Esophagus muscularis mucosa (tissue), 4 donors: ENCODE measurements at regions not wholly inside any gene's neighbourhood (a gene's known extent, or its start where the extent isn't known, plus 50 kb on each side); places are given as distances from the start of the nearest gene placed in this dataset.
"Not testable (repeated sequence)": the region's sequence is repeated elsewhere in the genome, so short reads cannot be mapped to it uniquely, and the experiment has no call there.

ENCODE experiments used
- DNase-seq: peaks from one replicate; pipeline ENCODE4 v3.0.0-alpha.2; 2017; ENCODE audit errors: extremely low spot score
- H3K27ac ChIP-seq, 4 donors: fragments of 200-600 bp; sonication (generic); replicated peaks in 1 of 4; 1 replicate in 3 of 4; 2 replicates in 1 of 4; pipeline ENCODE4 v1.5.1; 2016 to 2019; ENCODE audit warnings: mild to moderate bottlenecking in 1 of 4
- H3K27me3 ChIP-seq, 4 donors: fragments of 200-600 bp; sonication (generic); one replicate each; pipeline versions ENCODE4 v1.5.1 to v1.6.0; 2016 to 2019
- H3K36me3 ChIP-seq, 4 donors: fragments of 200-600 bp; sonication (generic); one replicate each; pipeline ENCODE4 v1.5.1; 2016 to 2019
- H3K4me1 ChIP-seq, 4 donors: fragments of 200-600 bp; sonication (generic); one replicate each; pipeline ENCODE4 v1.5.1; 2016 to 2019
- H3K4me3 ChIP-seq, 4 donors: fragments of 200-600 bp; sonication (generic); 1 replicate in 2 of 4; 2 replicates in 2 of 4; pipeline ENCODE4 v1.5.1; 2016 to 2019; ENCODE audit warnings: mild to moderate bottlenecking in 4 of 4, moderate library complexity in 1 of 4
- H3K9me3 ChIP-seq, 4 donors: fragments of 200-600 bp; sonication (generic); 1 replicate in 3 of 4; 2 replicates in 1 of 4; pipeline ENCODE4 v1.5.1; 2016 to 2019
- EP300 ChIP-seq: sonication (generic); formaldehyde crosslinking; IDR thresholded peaks from one replicate; pipeline ENCODE4 v1.6.1; 2017; ENCODE audit warnings: antibody characterized with exemption
- POLR2A ChIP-seq: fragments of 450-650 bp; IDR thresholded peaks from one replicate; pipeline ENCODE4 v1.6.1; 2017; ENCODE audit warnings: antibody characterized with exemption, moderate library complexity, mild to moderate bottlenecking, low read depth
- POLR2AphosphoS5 ChIP-seq, 2 donors: sonication (generic); formaldehyde crosslinking; IDR thresholded peaks; one replicate each; pipeline ENCODE4 v1.6.1; 2017; ENCODE audit warnings: antibody characterized with exemption in 2 of 2
- WGBS: methylation state at CpG from one replicate; pipeline ENCODE4 v1.1.5; 2018; 5-methylcytosine and 5-hydroxymethylcytosine counted together
- intact Hi-C: fragments of 100-400 bp; cut with DNase I; formaldehyde crosslinking; loops from one replicate; pipeline ENCODE4 v1.15.1; 2023
- TF ChIP-seq, protein P1 (sequence below), 3 experiments: fragments of 200-600 bp in 2 of 3; fragments of 450-650 bp in 1 of 3; sonication (generic) in 2 of 3; IDR thresholded peaks; one replicate each; pipeline ENCODE4 v1.5.1; 2017 to 2019; ENCODE audit warnings: antibody characterized with exemption in 3 of 3, mild to moderate bottlenecking in 2 of 3, moderate library complexity in 1 of 3

GRCh38 chr6:11309947-11310665 is 77.6 kb upstream of the NEDD9 start:
- peaks cover 0 to 5% (median 0%) of the 10 kb centered on the region in 4 donors for H3K4me1 ChIP-seq
- no peak overlapping the region for H3K27ac ChIP-seq
- no peaks in the 10 kb centered on the region for H3K27me3 ChIP-seq
- 85% methylated on average over 7 of the region's 7 CpGs for WGBS
- intact Hi-C loops: loop anchor here (10.0 kb wide), 1 partner anchor 185 kb away; no protein-coding TSS in a partner anchor
- no peak overlapping the region for H3K4me3 ChIP-seq
- H3K9me3 ChIP-seq: no peaks in the 10 kb centered on the region
- TF ChIP-seq, protein P1, sequence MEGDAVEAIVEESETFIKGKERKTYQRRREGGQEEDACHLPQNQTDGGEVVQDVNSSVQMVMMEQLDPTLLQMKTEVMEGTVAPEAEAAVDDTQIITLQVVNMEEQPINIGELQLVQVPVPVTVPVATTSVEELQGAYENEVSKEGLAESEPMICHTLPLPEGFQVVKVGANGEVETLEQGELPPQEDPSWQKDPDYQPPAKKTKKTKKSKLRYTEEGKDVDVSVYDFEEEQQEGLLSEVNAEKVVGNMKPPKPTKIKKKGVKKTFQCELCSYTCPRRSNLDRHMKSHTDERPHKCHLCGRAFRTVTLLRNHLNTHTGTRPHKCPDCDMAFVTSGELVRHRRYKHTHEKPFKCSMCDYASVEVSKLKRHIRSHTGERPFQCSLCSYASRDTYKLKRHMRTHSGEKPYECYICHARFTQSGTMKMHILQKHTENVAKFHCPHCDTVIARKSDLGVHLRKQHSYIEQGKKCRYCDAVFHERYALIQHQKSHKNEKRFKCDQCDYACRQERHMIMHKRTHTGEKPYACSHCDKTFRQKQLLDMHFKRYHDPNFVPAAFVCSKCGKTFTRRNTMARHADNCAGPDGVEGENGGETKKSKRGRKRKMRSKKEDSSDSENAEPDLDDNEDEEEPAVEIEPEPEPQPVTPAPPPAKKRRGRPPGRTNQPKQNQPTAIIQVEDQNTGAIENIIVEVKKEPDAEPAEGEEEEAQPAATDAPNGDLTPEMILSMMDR (IDR thresholded peaks at IDR 0.05): no peak
- no peak for TF ChIP-seq EP300
- no peak for TF ChIP-seq POLR2AphosphoS5 (IDR thresholded peaks at IDR 0.05)
- TF ChIP-seq POLR2A: no peak
- no peaks in the 10 kb centered on the region for H3K36me3 ChIP-seq
- no peak for DNase-seq

- intact Hi-C loops: no loop called here
- no peak for TF ChIP-seq EP300
- TF ChIP-seq, protein P1 (IDR thresholded peaks at IDR 0.05): no peak
- TF ChIP-seq POLR2AphosphoS5 (IDR thresholded peaks at IDR 0.05): no peak
- no peak for TF ChIP-seq POLR2A
- Histone ChIP-seq H3K27ac (no peak overlapping the region), H3K4me1 (peaks cover 0 to 5% (median 0%) of the 10 kb centered on the region in 4 donors), H3K9me3 (no peaks in the 10 kb centered on the region), H3K36me3 (no peaks in the 10 kb centered on the region), H3K4me3 (no peak overlapping the region), H3K27me3 (no peaks in the 10 kb centered on the region)
- no peak for DNase-seq
- WGBS: 87% methylated on average over 3 of the region's 3 CpGs
Measured at GRCh38 chr6:11307226-11307625, 74.8 kb upstream of the NEDD9 start.

GRCh38 chr6:11304946-11305345 is 72.5 kb upstream of the NEDD9 start:
- Histone ChIP-seq H3K36me3 (no peaks in the 10 kb centered on the region), H3K4me3 (no peak overlapping the region), H3K9me3 (no peaks in the 10 kb centered on the region), H3K4me1 (peaks cover 0 to 5% (median 0%) of the 10 kb centered on the region in 4 donors), H3K27me3 (no peaks in the 10 kb centered on the region), H3K27ac (no peak overlapping the region)
- intact Hi-C loops: no loop called here
- no peak for DNase-seq
- WGBS: 80% methylated on average over 3 of the region's 3 CpGs
- TF ChIP-seq EP300: no peak

DNA sequence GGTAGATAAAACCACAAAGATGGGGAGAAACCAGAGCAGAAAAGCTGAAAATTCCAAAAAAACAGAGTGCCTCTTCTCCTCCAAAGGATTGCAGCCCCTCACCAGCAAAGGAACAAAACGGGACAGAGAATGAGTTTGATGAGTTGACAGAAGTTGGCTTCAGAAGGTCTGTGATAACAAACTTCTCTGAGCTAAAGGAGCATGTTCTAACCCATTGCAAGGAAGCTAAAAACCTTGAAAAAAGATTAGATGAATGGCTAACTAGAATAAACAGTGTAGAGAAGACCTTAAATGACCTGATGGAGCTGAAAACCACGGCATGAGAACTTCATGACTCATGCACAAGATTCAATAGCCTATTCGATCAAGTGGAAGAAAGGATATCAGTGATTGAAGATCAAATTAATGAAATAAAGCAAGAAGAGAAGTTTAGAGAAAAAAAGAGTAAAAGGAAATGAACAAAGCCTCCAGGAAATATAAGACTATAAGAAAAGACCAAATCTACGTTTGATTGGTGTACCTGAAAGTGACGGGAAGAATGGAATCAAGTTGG is 67.5 kb upstream of the NEDD9 start:
- H3K9me3 ChIP-seq, H3K27me3 ChIP-seq, H3K27ac ChIP-seq, DNase-seq, intact Hi-C loops, H3K36me3 ChIP-seq, H3K4me1 ChIP-seq, H3K4me3 ChIP-seq: not testable (repeated sequence)
- 85% methylated on average over 5 of the region's 5 CpGs for WGBS

DNA sequence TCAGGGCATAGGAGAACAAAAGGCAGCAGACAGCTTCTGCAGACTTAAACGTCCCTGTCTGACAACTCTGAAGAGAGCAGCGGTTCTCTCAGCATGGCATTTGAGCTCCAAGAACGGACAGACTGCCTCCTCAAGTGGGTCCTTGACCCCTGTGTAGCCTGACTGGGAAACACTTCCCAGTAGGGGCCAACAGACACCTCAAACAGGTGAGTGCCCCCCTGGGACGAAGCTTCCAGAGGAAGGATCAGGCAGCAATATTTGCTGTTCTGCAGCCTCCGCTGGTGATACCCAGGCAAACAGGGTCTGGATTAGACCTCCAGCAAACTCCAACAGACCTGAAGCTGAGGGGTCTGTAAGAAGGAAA is 66.9 kb upstream of the NEDD9 start:
- H3K4me1 ChIP-seq, H3K27ac ChIP-seq, H3K36me3 ChIP-seq, H3K4me3 ChIP-seq, DNase-seq, H3K27me3 ChIP-seq, H3K9me3 ChIP-seq, intact Hi-C loops: not testable (repeated sequence)
- WGBS: 82% methylated on average over 5 of the region's 5 CpGs

DNA sequence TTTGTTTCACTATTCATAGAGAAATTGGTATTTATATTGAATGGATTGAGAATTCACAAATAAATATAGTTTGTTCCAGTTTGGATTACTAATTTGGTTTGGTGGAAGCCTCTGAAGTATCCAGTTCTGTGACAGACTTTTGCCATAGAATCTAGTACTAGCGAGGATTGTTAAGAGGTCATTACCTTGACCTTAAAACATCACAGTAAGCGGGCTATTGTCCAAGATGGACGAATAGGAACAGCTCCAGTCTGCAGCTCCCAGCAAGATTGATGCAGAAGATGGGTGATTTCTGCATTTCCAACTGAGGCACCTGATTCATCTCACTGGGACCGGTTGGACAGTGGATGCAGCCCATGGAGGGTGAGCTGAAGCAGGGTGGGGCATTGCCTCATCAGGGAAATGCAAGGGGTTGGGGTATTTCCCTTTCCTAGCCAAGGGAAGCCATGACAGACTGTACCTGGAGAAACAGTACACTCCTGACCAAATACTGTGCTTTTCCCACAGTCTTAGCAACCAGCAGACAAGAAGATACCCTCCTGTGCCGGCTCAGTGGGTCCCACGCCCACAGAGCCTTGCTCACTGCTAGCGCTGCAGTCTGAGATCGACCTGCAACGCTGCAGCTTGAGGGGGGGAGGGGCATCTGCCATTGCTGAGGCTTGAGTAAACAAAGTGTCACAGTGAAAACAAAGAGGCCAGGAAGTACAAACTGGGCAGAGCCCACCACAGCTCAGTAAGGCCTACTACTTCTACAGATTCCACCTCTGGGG is 66.4 kb upstream of the NEDD9 start:
- H3K4me1 ChIP-seq: no peaks in the 10 kb centered on the region
- no peaks in the 10 kb centered on the region for H3K36me3 ChIP-seq
- H3K27ac ChIP-seq: no peak overlapping the region
- no peaks in the 10 kb centered on the region for H3K27me3 ChIP-seq
- H3K4me3 ChIP-seq: no peak overlapping the region
- TF ChIP-seq POLR2AphosphoS5 (IDR thresholded peaks at IDR 0.05) (no peak), EP300 (no peak), POLR2A (no peak)
- TF ChIP-seq, protein P1 (IDR thresholded peaks at IDR 0.05): no peak
- no peak for DNase-seq
- 69% methylated on average over 9 of the region's 9 CpGs for WGBS
- intact Hi-C loops: no loop called here
- peaks cover 0 to 3% (median 0%) of the 10 kb centered on the region in 4 donors for H3K9me3 ChIP-seq
